GM21526 (cell line): ENCODE measurements at regions not wholly inside any gene's neighbourhood (a gene's known extent, or its start where the extent isn't known, plus 50 kb on each side); places are given as distances from the start of the nearest gene placed in this dataset.
"Not testable (repeated sequence)": the region's sequence is repeated elsewhere in the genome, so short reads cannot be mapped to it uniquely, and the experiment has no call there.

ENCODE experiments used
- ATAC-seq: cut with Tn5 transposase; IDR thresholded peaks from one replicate; pipeline ENCODE4 v1.9.1; 2021; ENCODE audit warnings: moderate library complexity; ENCODE audit not compliant: unreplicated experiment, low FRiP score

DNA sequence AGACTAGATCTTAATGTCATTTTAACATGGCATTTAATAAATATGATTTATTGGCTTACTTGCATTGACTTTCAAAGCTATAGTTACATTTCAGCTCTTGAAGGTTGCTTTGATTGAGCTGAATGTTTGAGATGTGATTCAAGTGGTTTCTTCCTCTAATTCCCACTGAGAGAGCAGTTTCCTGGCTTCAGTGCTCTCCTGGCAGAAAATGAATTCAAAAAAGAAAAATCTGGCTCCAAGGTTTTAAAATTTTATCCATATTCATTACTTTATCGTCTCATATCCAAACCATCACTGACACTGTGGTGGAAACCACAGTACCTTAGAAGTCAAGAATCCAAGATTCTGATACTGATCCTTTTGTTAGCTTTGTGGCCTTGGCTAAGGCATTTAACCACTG lies 263.1 kb upstream of the HSF2 start:
- ATAC-seq: no peak

DNA sequence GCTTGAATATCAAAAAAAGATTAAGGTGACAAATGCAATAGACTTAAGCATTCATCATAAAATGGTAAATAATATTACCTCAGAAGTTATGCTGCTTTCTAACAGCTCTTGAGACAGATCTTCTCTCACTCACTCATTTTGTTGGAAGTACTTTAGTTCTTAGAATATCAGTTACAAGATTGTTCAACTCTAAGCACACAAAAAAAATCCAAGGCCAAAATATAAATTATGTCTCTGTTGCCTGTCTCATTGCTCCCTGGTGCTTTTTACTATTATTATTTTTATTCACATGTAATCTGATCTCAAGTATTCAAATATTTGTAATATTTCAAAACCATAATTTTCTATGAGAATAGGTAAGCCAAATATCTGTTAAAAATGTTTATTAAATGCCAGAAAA lies 259.4 kb upstream of the HSF2 start:
- no peak for ATAC-seq

DNA sequence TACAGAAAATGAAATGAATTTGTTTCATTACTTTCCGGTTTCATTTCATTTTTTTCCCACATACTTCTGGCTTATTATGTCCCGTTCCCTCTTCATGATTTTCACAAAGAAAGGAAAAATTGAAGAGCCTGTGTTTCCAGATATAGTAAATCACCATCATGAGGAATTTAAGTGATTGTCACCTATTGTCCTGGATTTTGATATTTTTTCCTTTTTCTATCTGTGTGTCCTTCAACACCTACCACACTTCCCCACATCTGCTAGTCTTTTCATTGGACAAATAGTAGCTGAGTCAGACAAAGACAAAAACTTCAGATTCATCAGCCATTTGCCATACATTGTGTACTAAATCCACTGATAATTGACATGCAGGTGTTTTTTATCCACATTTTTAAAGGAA lies 258.2 kb upstream of the HSF2 start:
- no peak for ATAC-seq

DNA sequence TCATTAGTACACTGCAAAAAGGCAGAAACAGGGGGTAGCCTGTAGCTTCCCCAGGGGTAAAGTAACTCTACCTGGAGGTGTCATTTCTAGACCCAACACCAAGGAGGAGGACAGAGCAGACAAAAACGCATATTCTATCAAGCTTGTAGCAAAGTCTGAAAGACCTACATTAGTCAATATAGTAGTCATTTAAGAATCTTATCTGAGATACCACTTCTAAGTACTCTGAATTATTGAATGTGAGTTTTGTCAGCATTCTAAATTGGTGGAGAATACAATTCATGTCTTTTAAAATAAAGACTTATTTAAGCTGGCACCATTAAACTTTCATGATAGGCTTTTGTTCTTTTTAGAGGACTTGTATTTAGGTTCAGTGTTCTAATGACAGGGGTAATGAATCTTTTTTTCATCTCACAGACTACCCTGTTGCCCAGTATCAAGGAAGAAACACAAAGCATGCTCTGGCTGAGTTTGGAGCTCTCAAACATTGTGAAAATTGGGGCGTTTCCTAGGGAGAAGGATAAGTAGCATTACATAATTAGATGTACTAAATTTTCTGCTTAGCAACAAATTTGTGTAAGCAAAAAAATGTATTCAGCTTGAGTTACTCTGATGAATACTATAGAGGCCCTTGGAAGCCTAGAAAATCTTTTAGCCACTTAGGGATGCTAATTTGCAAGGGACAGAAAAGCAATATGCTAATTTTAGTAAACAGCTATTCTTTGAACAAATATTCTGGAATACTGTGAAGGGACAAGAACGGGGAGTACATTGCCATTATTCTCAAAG lies 255.4 kb upstream of the HSF2 start:
- no peak for ATAC-seq

DNA sequence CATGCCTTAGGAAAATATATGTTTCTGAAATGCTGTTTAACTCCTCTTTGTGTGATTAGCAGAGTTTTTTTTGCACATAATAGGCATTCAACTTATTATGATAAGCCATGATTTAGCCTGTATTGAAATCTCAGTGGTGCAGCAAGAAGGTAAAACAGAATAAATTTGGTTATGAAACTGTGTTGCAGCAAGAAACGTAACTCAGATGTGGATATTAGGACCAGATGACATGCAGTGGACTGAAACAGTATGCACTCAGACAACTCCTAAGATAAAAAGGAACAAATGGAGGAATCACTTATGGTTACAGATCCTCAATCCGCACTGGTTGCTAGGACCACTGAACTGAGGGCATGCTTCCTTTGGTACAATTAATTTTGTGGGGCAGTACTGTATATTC lies 254.2 kb upstream of the HSF2 start:
- ATAC-seq: no peak

DNA sequence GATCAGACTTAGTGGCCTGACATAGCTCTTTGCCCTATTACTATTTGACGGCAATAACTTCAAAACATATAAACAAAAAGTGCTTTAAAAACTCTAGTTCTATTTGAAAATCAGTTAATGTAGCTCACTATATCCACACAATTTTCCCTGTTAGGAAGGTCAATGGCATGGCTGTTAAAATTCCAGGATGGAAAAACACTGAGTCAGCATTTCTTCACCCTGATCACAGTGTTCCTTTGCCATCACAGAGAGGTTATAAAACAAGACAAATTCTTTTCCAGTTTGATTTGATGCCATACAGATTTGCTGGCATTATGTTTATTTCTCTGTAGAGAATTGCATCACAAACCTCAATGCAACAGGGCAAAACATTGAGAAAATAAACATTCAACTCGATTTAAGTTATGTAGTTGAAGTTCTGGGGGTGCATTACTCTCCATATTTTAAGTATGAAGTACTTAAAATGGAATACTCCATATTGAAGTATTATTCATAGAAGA lies 253.7 kb upstream of the HSF2 start:
- ATAC-seq: no peak

DNA sequence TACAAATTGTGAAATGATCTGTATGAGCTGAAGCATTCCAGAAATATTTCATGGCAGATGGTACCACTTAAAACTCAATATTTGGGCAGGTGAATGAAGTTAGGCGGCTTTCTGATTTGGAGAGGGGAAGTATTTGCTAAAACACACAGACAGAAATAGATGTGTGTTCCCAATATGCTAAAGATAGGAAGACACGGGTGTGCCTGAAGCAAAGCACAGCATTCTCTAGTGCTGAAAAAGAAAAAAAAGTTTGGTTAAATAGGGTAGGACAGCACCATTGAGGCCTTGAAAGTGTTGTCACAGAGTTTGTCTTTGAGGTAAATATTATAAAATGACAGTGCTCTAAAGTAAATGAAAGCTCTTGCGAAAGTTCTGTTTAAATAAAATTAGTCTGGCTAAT lies 252.2 kb upstream of the HSF2 start:
- ATAC-seq: no peak

DNA sequence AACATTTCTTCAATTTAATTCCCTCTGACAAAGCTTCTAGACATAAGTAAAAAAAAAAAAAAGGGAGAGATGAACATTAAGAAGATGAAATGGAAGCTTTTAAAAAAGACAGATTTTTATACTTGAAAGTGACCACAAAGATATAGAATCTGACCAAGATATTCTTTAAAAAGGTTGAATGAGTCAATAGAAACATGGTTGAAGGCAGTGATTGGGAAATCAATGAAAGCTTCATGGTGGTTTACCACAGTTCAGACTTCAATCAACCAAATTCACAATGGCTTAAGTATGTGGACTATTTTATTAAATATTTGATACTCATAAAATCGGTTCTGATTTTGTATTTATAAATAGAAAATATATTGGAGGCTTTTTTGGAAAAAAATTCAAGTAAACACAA lies 248.4 kb upstream of the HSF2 start:
- no peak for ATAC-seq

DNA sequence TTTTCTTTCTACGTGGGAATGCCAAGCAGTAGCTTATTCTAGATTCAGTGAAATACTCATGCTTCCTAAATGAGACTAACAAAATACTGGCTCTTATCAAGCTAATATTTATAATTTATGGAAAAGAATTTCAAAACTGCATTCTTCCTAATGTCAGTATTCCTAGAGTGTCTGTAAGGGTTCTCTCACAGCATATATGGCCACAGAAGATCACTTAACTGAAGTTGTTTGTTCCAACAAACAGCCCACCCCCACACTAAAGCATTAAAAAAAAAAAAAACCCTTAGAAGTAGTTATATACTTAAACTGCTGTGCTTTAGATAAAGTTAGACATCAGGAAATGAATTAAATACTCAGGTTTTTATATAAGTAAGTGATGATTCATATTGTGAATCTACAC lies 247.7 kb upstream of the HSF2 start:
- no peak for ATAC-seq

DNA sequence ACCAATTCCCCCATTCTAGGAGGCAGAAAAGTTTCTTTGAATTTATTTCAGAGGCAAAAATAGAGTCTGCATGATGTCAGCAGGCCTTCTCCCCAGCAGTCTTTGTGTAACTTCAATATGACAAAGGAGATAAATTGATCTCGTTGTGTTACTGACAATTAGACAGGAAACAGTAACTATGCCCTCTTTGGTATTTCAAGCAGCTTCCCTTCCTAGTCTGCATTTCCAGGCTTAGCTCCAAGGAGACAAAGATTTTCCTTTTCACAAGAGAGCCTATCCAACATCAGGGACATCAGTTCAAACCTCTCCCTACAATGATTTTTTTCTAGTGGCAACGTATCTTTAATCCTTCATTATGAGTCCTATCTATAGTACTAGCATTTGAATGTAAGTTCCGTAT lies 245.9 kb upstream of the HSF2 start:
- no peak for ATAC-seq

DNA sequence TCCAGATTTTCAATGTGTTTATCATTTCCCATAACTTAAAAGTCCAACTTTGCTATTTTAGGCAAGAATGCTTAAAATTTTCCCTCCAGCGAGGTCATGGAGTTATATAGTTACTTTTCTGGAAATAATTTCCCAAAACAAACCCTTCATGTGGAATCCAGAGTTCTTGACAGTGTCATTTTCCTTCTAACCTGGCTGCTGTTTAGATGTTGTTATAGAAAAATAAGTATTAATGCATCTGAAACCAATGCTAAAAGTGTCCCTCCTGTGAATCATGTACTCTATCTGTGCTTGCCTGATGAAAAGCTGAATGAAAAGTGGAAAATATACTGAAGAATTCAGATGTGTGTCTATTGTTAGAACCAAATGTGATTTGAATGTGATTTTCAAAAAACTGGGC lies 245.3 kb upstream of the HSF2 start:
- ATAC-seq: no peak

DNA sequence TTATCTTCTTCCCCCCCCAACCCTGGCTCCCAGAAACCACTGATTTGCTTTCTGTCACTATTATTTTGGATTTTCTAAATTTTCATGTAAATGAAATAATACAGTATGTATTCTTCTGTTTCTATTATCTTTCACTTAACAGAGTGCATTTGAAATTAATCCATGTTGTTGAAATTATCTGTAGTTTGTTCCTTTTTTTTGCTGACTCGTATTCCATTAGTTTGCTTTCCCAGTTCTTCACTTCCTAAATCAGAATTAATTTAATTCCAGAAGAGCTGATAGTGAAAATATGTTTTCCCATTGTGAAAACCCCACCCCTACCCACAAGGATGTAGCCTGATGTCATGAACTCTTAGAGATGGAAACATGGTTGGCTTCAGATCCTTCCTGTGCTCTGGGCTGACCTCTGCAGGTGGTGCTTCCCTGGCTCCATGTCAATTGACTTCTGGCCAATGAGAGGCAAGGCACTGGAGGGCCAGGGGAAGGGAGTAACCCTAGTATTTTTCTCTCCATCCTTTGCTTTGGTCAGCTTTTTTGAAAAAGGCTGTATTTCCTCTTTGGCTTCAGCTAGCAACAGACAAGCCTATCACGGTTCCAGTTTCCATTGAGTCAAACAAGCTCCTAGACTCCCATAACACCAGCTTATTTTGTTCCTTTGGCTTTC lies 244.4 kb upstream of the HSF2 start:
- no peak for ATAC-seq

DNA sequence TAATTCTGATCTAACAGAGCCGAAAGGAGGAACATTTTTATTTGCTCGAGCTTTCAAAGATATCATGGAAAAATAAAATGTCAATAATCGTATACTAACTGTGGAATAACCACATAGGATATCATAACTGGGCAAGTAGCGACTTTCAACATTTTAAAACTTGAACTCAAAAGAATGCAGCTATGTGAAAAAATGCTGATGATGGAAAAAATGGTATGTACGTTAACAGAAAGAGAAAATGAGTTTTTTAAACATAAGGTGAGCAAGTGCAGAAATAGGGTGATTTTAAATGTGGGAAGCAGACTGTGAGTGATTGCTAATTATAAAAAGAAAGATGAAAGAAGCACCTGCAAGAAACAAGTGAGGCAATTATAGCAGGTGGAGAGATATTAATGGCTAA lies 238.3 kb upstream of the HSF2 start:
- no peak for ATAC-seq

DNA sequence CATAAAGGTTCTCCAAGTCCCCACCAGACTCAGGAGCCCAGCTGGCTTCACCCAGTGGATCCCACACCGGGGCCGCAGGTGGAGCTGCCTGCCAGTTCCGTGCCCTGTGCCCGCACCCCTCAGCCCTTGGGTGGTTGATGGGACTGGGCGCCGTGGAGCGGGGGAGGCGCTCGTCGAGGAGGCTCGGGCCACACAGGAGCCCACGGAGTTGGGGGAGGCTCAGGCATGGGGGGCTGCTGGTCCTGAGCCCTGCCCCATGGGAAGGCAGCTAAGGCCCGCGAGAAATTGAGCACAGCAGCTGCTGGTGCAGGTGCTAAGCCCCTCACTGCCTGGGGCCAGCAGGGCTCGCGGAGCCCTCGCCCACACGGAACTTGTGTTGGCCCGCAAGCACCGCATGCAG lies 234.4 kb upstream of the HSF2 start:
- ATAC-seq: no peak

DNA sequence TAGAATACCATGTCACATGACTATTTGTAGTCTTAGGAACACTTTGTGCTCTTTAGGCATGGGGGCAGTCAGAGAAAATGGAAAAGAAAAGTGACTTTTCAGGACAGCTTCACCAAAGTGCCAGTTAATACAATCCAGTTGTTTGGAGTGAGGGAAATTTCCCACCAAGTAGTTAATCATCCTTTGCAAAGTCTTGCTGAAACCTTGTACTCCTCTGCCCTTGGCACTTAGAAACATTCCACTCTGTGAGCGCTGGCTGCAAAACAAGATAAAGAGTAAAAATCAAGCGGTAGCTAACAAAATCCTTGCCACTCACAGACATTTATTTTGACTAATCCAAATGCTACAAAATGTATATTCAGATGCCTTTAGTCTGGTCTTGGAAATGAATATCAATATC lies 229.2 kb upstream of the HSF2 start:
- ATAC-seq: no peak

DNA sequence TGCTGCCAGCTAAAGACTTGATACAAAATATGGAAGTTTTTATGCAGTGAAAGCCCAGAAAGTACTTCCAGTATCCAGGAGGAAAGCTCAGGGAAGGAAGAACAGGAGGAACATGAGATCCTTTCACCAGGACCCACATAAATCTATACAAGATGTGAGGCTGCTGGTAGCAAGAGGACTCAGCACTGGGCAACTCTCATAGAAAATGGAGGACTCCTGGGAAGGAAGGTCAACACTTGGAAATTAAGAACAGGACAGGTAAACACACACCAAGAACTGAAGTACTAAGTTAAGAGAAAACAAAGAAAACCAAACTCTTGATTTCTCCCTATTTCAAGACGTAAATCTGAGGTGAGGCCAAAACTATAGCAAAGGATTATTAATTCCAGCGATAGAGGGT lies 220.5 kb upstream of the HSF2 start:
- no peak for ATAC-seq

DNA sequence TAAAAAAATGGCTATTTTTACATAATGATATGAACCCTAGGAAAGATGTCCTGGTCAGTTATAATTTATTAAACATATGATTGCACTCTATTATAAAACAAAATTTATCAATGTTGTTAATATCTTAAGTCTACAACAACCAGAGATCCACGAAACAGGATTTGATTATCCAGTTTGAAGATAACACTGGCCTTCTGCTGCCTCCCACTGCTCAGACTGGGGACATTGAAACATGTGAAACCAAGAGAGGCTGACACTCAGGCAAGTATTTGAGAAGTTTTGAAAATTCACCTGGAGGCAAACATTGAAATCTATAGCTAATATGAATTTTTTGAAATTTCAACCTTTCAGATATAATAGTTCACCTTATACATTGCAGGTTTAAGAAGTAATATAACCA lies 219.3 kb upstream of the HSF2 start:
- no peak for ATAC-seq

DNA sequence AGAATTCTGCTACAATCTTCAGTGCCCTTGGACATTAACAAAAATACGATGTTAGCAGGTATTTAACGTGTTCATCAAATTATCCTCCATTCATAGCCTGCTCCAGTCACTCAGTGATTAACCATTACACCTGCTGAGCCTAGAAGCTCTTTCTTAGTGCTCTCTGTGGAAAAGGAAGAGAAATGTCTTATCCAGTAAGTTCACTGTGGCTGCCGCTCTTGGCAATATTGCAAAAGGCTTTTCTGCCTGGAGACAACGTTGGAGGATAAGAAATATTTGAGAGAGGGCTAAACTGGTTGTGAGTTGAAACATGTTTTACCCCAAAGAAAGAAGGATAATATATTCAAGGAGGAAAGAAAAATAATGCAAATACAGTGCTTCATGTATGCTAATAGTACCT lies 217.4 kb upstream of the HSF2 start:
- ATAC-seq: no peak

DNA sequence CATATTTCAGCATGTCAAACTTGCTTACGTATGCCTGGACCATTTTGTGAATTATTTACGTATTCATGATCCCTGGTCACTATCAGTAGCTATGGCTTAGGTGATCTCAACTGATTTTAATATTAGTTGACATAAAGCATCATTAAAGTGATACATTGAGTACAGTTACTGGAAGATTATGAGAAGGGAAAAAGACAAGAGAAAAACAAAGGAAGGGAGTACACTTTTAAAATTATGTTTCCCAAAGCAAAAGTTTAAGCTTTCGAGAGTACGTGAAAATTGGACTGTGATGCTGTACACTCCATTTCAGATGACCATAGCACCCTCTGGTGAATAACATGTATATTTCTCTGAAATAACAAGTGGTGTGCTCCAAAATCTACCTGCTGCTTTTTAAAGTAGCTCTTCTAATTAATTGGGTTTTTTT lies 215.0 kb upstream of the HSF2 start:
- ATAC-seq: no peak

DNA sequence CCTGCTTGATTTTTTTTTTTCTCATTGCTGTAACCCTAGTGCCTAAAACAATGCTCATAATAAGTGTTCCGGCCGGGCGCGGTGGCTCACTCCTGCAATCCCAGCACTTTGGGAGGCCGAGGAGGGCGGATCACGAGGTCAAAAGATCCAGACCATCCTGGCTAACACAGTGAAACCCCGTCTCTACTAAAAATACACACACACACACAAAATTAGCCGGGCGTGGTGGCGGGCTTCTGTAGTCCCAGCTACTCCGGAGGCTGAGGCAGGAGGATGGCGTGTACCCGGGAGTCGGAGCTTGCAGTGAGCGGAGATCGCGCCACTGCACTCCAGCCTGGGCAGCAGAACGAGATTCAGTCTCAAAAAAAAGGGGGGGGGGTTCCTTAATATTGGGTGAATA lies 214.0 kb upstream of the HSF2 start:
- not testable (repeated sequence) for ATAC-seq

DNA sequence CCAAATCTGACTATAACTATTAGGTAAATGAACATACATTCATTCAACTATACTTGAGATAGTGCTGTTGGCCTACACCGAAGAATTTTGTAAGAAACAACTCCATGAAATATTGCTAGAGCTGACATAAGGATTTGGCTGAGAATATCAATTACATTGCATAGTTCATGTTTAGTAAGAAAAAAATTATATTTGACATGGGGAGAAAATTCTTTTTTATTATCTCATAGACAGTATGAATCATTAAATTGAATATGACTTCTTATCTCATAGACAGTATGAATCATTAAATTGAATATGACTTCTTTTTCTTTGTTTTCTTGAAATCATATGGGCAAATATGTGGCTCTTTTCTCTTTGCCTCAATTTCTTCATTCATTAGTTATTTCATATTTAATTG lies 212.3 kb upstream of the HSF2 start:
- no peak for ATAC-seq

DNA sequence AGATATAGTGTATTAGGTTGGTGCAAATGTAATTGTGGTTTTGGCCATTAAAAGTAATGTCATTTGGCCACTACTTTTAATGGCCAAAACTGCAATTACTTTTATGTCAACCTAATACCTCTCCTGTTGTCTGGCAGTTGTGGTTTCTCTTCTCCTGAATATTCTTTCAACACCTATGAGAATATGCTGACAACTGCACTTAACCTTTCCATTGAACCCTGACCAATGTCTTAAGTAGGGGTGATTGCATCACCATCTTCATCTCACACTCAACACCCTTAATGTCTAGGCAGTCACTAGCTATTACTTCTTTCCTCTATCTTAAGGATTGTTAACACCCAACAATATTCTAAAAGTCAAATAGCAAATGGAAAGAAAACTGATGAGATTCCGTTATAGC lies 200.5 kb upstream of the HSF2 start:
- no peak for ATAC-seq
